ENCODE measurements at regions not wholly inside any gene's neighbourhood (a gene's known extent, or its start where the extent isn't known, plus 50 kb on each side); places are given as distances from the start of the nearest gene placed in this dataset.

DNA sequence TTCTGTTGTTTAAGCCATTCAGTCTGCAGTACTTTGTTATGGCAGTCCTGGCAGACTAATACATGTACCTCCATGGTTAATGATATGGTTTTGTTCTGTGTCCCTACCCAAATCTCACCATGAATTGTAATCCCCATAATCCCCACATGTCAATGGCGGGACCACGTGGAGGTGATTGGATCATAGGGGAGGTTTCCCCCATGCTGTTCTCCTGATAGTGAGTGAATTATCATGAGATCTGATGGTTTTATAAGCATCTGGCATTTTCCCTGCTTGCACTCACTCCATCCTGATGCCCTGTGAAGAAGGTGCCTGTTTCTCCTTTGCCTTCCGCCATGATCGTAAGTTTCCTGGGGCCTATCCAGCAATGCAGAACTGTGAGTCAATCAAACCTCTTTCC, 57.5 kb upstream of the NT5E start:
- TF ChIP-seq CTCF (IDR thresholded peaks at IDR 0.05): no peak
- TF ChIP-seq POLR2A (IDR thresholded peaks at IDR 0.05): no peak
